SK-N-SH treated with all-trans-retinoic acid at 6 μM for 48 hours (cell line): ENCODE measurements at regions not wholly inside any gene's neighbourhood (a gene's known extent, or its start where the extent isn't known, plus 50 kb on each side); places are given as distances from the start of the nearest gene placed in this dataset.

Experiments used
- ATAC-seq: fragments of 200-7000 bp; cut with Tn5 transposase; 3 replicates; pipeline ENCODE4 v1.9.1; 2020; ENCODE audit warnings: mild to moderate bottlenecking, moderate library complexity
- ARNTL ChIP-seq: fragments of 450-650 bp; formaldehyde crosslinking; IDR thresholded peaks from 2 replicates; pipeline ENCODE4 v1.5.0; 2020; ENCODE audit warnings: low read depth, mild to moderate bottlenecking, moderate library complexity, borderline replicate concordance
- BACH2 ChIP-seq: fragments of 250-450 bp; sonication (Bioruptor Pico); IDR thresholded peaks from 2 replicates; pipeline ENCODE4 v1.9.0; 2021; ENCODE audit warnings: mild to moderate bottlenecking, borderline replicate concordance
- ESRRG ChIP-seq: fragments of 250-450 bp; sonication (Bioruptor Pico); IDR thresholded peaks from 2 replicates; pipeline ENCODE4 v1.6.1; 2021; ENCODE audit warnings: mild to moderate bottlenecking
- GLIS3 ChIP-seq: fragments of 250-450 bp; sonication (Bioruptor Pico); IDR thresholded peaks from 2 replicates; pipeline ENCODE4 v1.5.0; 2020; ENCODE audit warnings: mild to moderate bottlenecking, moderate library complexity
- ISL1 ChIP-seq: fragments of 250-450 bp; sonication (Bioruptor Pico); IDR thresholded peaks from 2 replicates; pipeline ENCODE4 v2.1.2; 2022; ENCODE audit warnings: mild to moderate bottlenecking, moderate library complexity
- PATZ1 ChIP-seq: fragments of 250-450 bp; sonication (Bioruptor Pico); IDR thresholded peaks from 2 replicates; pipeline ENCODE4 v1.8.0; 2020; ENCODE audit warnings: mild to moderate bottlenecking, moderate library complexity, borderline replicate concordance
- PPARA ChIP-seq: fragments of 250-450 bp; sonication (Bioruptor Pico); IDR thresholded peaks from 2 replicates; pipeline ENCODE4 v1.5.0; 2020; ENCODE audit warnings: mild to moderate bottlenecking, borderline replicate concordance
- RARB ChIP-seq: fragments of 250-450 bp; sonication (Bioruptor Pico); IDR thresholded peaks from 2 replicates; pipeline ENCODE4 v1.8.0; 2021; ENCODE audit warnings: mild to moderate bottlenecking, moderate library complexity
- SNAI2 ChIP-seq: fragments of 250-450 bp; sonication (Bioruptor Pico); IDR thresholded peaks from 2 replicates; pipeline ENCODE4 v1.5.0; 2020; ENCODE audit warnings: mild to moderate bottlenecking, moderate library complexity
- ZC3H10 ChIP-seq: fragments of 250-450 bp; sonication (Bioruptor Pico); IDR thresholded peaks from 2 replicates; pipeline ENCODE4 v1.5.1; 2021; ENCODE audit warnings: mild to moderate bottlenecking, moderate library complexity
- ZFP3 ChIP-seq: fragments of 250-450 bp; sonication (Bioruptor Pico); IDR thresholded peaks from 2 replicates; pipeline ENCODE4 v1.5.0; 2020; ENCODE audit warnings: mild to moderate bottlenecking, moderate library complexity
- ZFP30 ChIP-seq: fragments of 450-650 bp; formaldehyde crosslinking; IDR thresholded peaks from 2 replicates; pipeline ENCODE4 v1.5.0; 2022; ENCODE audit warnings: mild to moderate bottlenecking, moderate library complexity
- ZNF565 ChIP-seq: fragments of 450-650 bp; formaldehyde crosslinking; conservative IDR thresholded peaks from 2 replicates; pipeline ENCODE4 v1.5.0; 2020; ENCODE audit warnings: low read depth, mild to moderate bottlenecking, moderate library complexity
- ZNF70 ChIP-seq: fragments of 450-650 bp; formaldehyde crosslinking; IDR thresholded peaks from 2 replicates; pipeline ENCODE4 v1.5.0; 2020; ENCODE audit warnings: mild to moderate bottlenecking, moderate library complexity
- ZNF8 ChIP-seq: fragments of 450-650 bp; formaldehyde crosslinking; IDR thresholded peaks from 2 replicates; pipeline ENCODE4 v1.5.0; 2020; ENCODE audit warnings: mild to moderate bottlenecking, moderate library complexity
- TF ChIP-seq, protein P1 (sequence below): fragments of 250-450 bp; sonication (Bioruptor Pico); IDR thresholded peaks from 2 replicates; pipeline ENCODE4 v1.5.1; 2021; ENCODE audit warnings: mild to moderate bottlenecking, moderate library complexity
- TF ChIP-seq, protein P2 (sequence below): fragments of 250-450 bp; sonication (Bioruptor Pico); IDR thresholded peaks from 2 replicates; pipeline ENCODE4 v1.8.0; 2021; ENCODE audit warnings: low read depth, mild to moderate bottlenecking, moderate library complexity, borderline replicate concordance
- TF ChIP-seq, protein P3 (sequence below): fragments of 250-450 bp; sonication (Bioruptor Pico); IDR thresholded peaks from 2 replicates; pipeline ENCODE4 v1.5.0; 2020; ENCODE audit warnings: mild to moderate bottlenecking, moderate library complexity

- TF ChIP-seq ZC3H10: no peak
- no peak for TF ChIP-seq PPARA (CRISPR knock-in tag)
Observed at GRCh38 chr13:86684402-86684801, 885.2 kb upstream of the SLITRK6 start (continued).

DNA sequence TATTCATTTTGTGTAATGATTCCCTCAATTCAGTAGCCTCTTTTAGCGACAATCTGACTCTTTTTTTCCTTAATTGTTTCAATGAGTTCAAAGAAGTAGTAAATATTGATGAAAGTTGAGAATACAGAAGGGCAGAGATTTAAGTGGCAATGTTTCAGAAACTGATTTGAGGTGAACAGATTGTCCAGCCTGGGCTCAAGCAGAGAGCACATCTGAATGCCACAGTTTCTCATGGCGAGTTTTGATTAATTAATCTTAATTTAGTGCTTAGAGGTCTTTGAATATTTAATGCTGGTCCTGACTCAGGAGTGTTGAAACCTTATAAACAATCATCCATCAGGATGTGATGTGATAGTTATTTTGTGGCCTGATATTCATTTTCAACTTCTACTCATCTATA is 890.7 kb upstream of the SLITRK6 start:
- TF ChIP-seq ISL1 (no peak), ARNTL (CRISPR knock-in tag) (no peak), ESRRG (no peak), ZNF8 (CRISPR knock-in tag) (no peak), ZNF70 (CRISPR knock-in tag) (no peak), ZFP30 (CRISPR knock-in tag) (no peak), ZC3H10 (no peak), PPARA (CRISPR knock-in tag) (no peak), RARB (CRISPR knock-in tag) (no peak), ZFP3 (CRISPR knock-in tag) (no peak), BACH2 (CRISPR knock-in tag) (no peak)
- TF ChIP-seq, protein P1, sequence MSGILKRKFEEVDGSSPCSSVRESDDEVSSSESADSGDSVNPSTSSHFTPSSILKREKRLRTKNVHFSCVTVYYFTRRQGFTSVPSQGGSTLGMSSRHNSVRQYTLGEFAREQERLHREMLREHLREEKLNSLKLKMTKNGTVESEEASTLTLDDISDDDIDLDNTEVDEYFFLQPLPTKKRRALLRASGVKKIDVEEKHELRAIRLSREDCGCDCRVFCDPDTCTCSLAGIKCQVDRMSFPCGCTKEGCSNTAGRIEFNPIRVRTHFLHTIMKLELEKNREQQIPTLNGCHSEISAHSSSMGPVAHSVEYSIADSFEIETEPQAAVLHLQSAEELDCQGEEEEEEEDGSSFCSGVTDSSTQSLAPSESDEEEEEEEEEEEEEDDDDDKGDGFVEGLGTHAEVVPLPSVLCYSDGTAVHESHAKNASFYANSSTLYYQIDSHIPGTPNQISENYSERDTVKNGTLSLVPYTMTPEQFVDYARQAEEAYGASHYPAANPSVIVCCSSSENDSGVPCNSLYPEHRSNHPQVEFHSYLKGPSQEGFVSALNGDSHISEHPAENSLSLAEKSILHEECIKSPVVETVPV (CRISPR knock-in tag): no peak
- TF ChIP-seq, protein P2, sequence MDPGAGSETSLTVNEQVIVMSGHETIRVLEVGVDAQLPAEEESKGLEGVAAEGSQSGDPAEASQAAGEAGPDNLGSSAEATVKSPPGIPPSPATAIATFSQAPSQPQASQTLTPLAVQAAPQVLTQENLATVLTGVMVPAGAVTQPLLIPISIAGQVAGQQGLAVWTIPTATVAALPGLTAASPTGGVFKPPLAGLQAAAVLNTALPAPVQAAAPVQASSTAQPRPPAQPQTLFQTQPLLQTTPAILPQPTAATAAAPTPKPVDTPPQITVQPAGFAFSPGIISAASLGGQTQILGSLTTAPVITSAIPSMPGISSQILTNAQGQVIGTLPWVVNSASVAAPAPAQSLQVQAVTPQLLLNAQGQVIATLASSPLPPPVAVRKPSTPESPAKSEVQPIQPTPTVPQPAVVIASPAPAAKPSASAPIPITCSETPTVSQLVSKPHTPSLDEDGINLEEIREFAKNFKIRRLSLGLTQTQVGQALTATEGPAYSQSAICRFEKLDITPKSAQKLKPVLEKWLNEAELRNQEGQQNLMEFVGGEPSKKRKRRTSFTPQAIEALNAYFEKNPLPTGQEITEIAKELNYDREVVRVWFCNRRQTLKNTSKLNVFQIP (CRISPR knock-in tag): no peak

GRCh38 chr13:86692291-86692690 is 893.1 kb upstream of the SLITRK6 start:
- ATAC-seq: no peak
- TF ChIP-seq ISL1: no peak
- no peak for TF ChIP-seq PATZ1 (CRISPR knock-in tag)
- no peak for TF ChIP-seq ZNF8 (CRISPR knock-in tag)
- no peak for TF ChIP-seq GLIS3 (CRISPR knock-in tag)
- no peak for TF ChIP-seq SNAI2
- no peak for TF ChIP-seq ESRRG

More for the DNA sequence above, 890.7 kb upstream of the SLITRK6 start:
- no peak for ATAC-seq

DNA sequence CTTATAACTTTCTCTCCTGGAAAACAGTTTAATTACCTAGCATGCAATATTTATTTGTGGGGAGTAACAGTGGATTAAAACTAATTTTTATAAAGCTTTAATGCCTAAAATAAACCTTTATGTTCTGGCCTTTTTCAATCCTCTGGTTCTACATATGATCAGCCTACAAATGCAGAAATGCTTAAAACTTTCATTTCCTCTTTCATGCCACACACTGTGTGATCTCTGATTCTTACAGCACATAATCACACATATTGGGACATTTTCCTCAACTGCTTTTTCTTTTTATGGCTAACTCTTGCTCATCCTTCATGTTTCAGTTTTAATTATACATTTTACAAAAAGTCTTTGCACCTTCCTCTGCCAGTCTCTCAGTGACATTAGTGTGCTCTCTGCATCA is 910.8 kb upstream of the SLITRK6 start:
- no peak for ATAC-seq
- TF ChIP-seq, protein P1 (CRISPR knock-in tag): no peak
- TF ChIP-seq, protein P3, sequence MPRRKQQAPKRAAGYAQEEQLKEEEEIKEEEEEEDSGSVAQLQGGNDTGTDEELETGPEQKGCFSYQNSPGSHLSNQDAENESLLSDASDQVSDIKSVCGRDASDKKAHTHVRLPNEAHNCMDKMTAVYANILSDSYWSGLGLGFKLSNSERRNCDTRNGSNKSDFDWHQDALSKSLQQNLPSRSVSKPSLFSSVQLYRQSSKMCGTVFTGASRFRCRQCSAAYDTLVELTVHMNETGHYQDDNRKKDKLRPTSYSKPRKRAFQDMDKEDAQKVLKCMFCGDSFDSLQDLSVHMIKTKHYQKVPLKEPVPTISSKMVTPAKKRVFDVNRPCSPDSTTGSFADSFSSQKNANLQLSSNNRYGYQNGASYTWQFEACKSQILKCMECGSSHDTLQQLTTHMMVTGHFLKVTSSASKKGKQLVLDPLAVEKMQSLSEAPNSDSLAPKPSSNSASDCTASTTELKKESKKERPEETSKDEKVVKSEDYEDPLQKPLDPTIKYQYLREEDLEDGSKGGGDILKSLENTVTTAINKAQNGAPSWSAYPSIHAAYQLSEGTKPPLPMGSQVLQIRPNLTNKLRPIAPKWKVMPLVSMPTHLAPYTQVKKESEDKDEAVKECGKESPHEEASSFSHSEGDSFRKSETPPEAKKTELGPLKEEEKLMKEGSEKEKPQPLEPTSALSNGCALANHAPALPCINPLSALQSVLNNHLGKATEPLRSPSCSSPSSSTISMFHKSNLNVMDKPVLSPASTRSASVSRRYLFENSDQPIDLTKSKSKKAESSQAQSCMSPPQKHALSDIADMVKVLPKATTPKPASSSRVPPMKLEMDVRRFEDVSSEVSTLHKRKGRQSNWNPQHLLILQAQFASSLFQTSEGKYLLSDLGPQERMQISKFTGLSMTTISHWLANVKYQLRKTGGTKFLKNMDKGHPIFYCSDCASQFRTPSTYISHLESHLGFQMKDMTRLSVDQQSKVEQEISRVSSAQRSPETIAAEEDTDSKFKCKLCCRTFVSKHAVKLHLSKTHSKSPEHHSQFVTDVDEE: no peak
- TF ChIP-seq ZNF8 (CRISPR knock-in tag) (no peak), PATZ1 (CRISPR knock-in tag) (no peak), ARNTL (CRISPR knock-in tag) (no peak), RARB (CRISPR knock-in tag) (no peak), GLIS3 (CRISPR knock-in tag) (no peak), ESRRG (no peak), ZC3H10 (no peak), BACH2 (CRISPR knock-in tag) (no peak), SNAI2 (no peak), ZNF565 (CRISPR knock-in tag) (no peak), ZFP30 (CRISPR knock-in tag) (no peak)
